ENCODE measurements at regions not wholly inside any gene's neighbourhood (a gene's known extent, or its start where the extent isn't known, plus 50 kb on each side); places are given as distances from the start of the nearest gene placed in this dataset.
"Not testable (repeated sequence)": the region's sequence is repeated elsewhere in the genome, so short reads cannot be mapped to it uniquely, and the experiment has no call there.

DNA sequence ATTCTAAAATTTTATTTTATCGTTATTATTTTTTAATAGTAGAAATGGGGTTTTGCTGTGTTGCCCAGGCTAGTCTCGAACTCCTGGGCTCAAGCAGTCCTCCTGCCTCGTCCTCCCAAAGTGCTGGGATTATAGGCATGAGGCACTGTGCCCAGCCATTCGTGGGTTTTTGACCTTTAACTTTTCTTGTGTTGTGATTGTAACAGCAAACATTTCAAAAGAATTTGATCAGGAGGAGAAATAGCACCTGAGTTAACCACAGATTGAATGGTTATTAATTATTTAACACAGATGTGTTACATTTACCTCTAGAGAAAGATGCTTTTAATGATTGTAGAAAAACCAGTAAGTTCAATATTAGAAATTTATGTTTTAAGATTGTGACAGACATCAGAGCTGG lies 132.0 kb downstream of the HAUS1 start:
- no peak overlapping the region for H3K9ac ChIP-seq (ENCODE audit: low read length)
- no peak overlapping the region for H3K4me3 ChIP-seq (ENCODE audit: low read length)
- H3K27ac ChIP-seq (ENCODE audit: low read length), result no peak overlapping the region
- H3K9me3 ChIP-seq (ENCODE audit: control insufficient read depth, low read depth, low read length), result no peaks in the 10 kb centered on the region
- no peaks in the 10 kb centered on the region for H3K36me3 ChIP-seq (ENCODE audit: control insufficient read depth, low read depth, low read length)
- H3K4me1 ChIP-seq (ENCODE audit: control insufficient read depth, low read depth, low read length), result no peaks in the 10 kb centered on the region
- H3K27me3 ChIP-seq (ENCODE audit: control insufficient read depth, insufficient read depth, low read length), result no peaks in the 10 kb centered on the region

GRCh38 chr18:46237891-46238290 lies 133.7 kb downstream of the HAUS1 start:
- Histone ChIP-seq H3K9me3 (ENCODE audit: control insufficient read depth, low read depth, low read length) (no peaks in the 10 kb centered on the region), H3K4me3 (ENCODE audit: low read length) (no peak overlapping the region), H3K27me3 (ENCODE audit: control insufficient read depth, insufficient read depth, low read length) (no peaks in the 10 kb centered on the region), H3K36me3 (ENCODE audit: control insufficient read depth, low read depth, low read length) (no peaks in the 10 kb centered on the region), H3K4me1 (ENCODE audit: control insufficient read depth, low read depth, low read length) (no peaks in the 10 kb centered on the region), H3K27ac (ENCODE audit: low read length) (no peak overlapping the region), H3K9ac (ENCODE audit: low read length) (no peak overlapping the region)

GRCh38 chr18:46239549-46239948 lies 135.4 kb downstream of the HAUS1 start:
- Histone ChIP-seq H3K9ac (ENCODE audit: low read length) (no peak overlapping the region), H3K36me3 (ENCODE audit: control insufficient read depth, low read depth, low read length) (no peaks in the 10 kb centered on the region), H3K27me3 (ENCODE audit: control insufficient read depth, insufficient read depth, low read length) (no peaks in the 10 kb centered on the region), H3K4me3 (ENCODE audit: low read length) (no peak overlapping the region), H3K9me3 (ENCODE audit: control insufficient read depth, low read depth, low read length) (no peaks in the 10 kb centered on the region), H3K4me1 (ENCODE audit: control insufficient read depth, low read depth, low read length) (no peaks in the 10 kb centered on the region), H3K27ac (ENCODE audit: low read length) (no peak overlapping the region)

- Histone ChIP-seq H3K36me3 (ENCODE audit: control insufficient read depth, low read depth, low read length) (no peaks in the 10 kb centered on the region), H3K9ac (ENCODE audit: low read length) (no peak overlapping the region), H3K27ac (ENCODE audit: low read length) (no peak overlapping the region)
Measured at GRCh38 chr18:46239998-46240397, 135.8 kb downstream of the HAUS1 start.

GRCh38 chr18:46241393-46241792 lies 137.2 kb downstream of the HAUS1 start:
- not testable (repeated sequence) for H3K4me1 ChIP-seq (ENCODE audit: control insufficient read depth, low read depth, low read length); H3K27me3 ChIP-seq (ENCODE audit: control insufficient read depth, insufficient read depth, low read length); H3K4me3 ChIP-seq (ENCODE audit: low read length); H3K9me3 ChIP-seq (ENCODE audit: control insufficient read depth, low read depth, low read length); H3K36me3 ChIP-seq (ENCODE audit: control insufficient read depth, low read depth, low read length); H3K27ac ChIP-seq (ENCODE audit: low read length); H3K9ac ChIP-seq (ENCODE audit: low read length)

More at GRCh38 chr18:46239998-46240397, 135.8 kb downstream of the HAUS1 start:
- no peaks in the 10 kb centered on the region for H3K27me3 ChIP-seq (ENCODE audit: control insufficient read depth, insufficient read depth, low read length)
- H3K9me3 ChIP-seq (ENCODE audit: control insufficient read depth, low read depth, low read length), result no peaks in the 10 kb centered on the region
- H3K4me1 ChIP-seq (ENCODE audit: control insufficient read depth, low read depth, low read length), result no peaks in the 10 kb centered on the region
- H3K4me3 ChIP-seq (ENCODE audit: low read length), result no peak overlapping the region

- H3K9ac ChIP-seq (ENCODE audit: low read length), result no peak overlapping the region
- H3K4me3 ChIP-seq (ENCODE audit: low read length), result no peak overlapping the region
- no peaks in the 10 kb centered on the region for H3K27me3 ChIP-seq (ENCODE audit: control insufficient read depth, insufficient read depth, low read length)
- no peak overlapping the region for H3K27ac ChIP-seq (ENCODE audit: low read length)
- no peaks in the 10 kb centered on the region for H3K4me1 ChIP-seq (ENCODE audit: control insufficient read depth, low read depth, low read length)
- H3K9me3 ChIP-seq (ENCODE audit: control insufficient read depth, low read depth, low read length), result no peaks in the 10 kb centered on the region
- no peaks in the 10 kb centered on the region for H3K36me3 ChIP-seq (ENCODE audit: control insufficient read depth, low read depth, low read length)
Measured at GRCh38 chr18:46242183-46242582, 138.0 kb downstream of the HAUS1 start.

- Histone ChIP-seq H3K4me1 (ENCODE audit: control insufficient read depth, low read depth, low read length) (no peaks in the 10 kb centered on the region), H3K27me3 (ENCODE audit: control insufficient read depth, insufficient read depth, low read length) (no peaks in the 10 kb centered on the region), H3K27ac (ENCODE audit: low read length) (no peak overlapping the region), H3K4me3 (ENCODE audit: low read length) (no peak overlapping the region), H3K9me3 (ENCODE audit: control insufficient read depth, low read depth, low read length) (no peaks in the 10 kb centered on the region), H3K36me3 (ENCODE audit: control insufficient read depth, low read depth, low read length) (no peaks in the 10 kb centered on the region), H3K9ac (ENCODE audit: low read length) (no peak overlapping the region)
Measured at GRCh38 chr18:46243095-46243494, 138.9 kb downstream of the HAUS1 start.

- Histone ChIP-seq H3K27ac (ENCODE audit: low read length) (no peak overlapping the region), H3K4me3 (ENCODE audit: low read length) (no peak overlapping the region), H3K27me3 (ENCODE audit: control insufficient read depth, insufficient read depth, low read length) (no peaks in the 10 kb centered on the region), H3K9me3 (ENCODE audit: control insufficient read depth, low read depth, low read length) (no peaks in the 10 kb centered on the region), H3K9ac (ENCODE audit: low read length) (no peak overlapping the region), H3K4me1 (ENCODE audit: control insufficient read depth, low read depth, low read length) (no peaks in the 10 kb centered on the region), H3K36me3 (ENCODE audit: control insufficient read depth, low read depth, low read length) (no peaks in the 10 kb centered on the region)
Measured at GRCh38 chr18:46243673-46244072, 139.5 kb downstream of the HAUS1 start.

DNA sequence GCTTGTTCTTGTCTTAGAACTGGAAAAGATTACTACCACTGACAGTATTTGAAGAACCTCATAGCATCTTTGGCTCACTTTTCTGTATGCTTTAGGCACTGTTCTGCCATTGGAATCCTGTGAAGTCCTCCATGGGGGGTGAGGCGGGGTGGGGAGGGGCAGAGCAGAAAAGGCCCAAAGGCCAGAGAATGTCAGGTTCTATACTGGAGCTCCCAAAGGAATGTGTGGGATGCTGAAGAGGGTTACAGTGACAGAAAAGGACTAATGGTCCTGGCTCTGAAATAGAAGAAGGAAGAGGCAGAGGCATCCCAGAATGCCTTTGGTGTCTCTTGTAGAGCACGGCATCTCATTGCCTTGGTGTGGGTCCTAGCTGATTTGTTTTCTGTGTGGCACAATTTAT lies 141.9 kb downstream of the HAUS1 start:
- Histone ChIP-seq H3K4me3 (ENCODE audit: low read length) (no peak overlapping the region), H3K4me1 (ENCODE audit: control insufficient read depth, low read depth, low read length) (peaks cover 9% of the 10 kb centered on the region)

GRCh38 chr18:46247942-46248341 lies 143.8 kb downstream of the HAUS1 start:
- Histone ChIP-seq H3K36me3 (ENCODE audit: control insufficient read depth, low read depth, low read length) (no peaks in the 10 kb centered on the region), H3K4me1 (ENCODE audit: control insufficient read depth, low read depth, low read length) (peaks cover 9% of the 10 kb centered on the region), H3K4me3 (ENCODE audit: low read length) (no peak overlapping the region), H3K27ac (ENCODE audit: low read length) (no peak overlapping the region), H3K27me3 (ENCODE audit: control insufficient read depth, insufficient read depth, low read length) (no peaks in the 10 kb centered on the region), H3K9ac (ENCODE audit: low read length) (no peak overlapping the region), H3K9me3 (ENCODE audit: control insufficient read depth, low read depth, low read length) (no peaks in the 10 kb centered on the region)

More for the DNA sequence above, 141.9 kb downstream of the HAUS1 start:
- no peaks in the 10 kb centered on the region for H3K9me3 ChIP-seq (ENCODE audit: control insufficient read depth, low read depth, low read length)
- no peaks in the 10 kb centered on the region for H3K27me3 ChIP-seq (ENCODE audit: control insufficient read depth, insufficient read depth, low read length)
- no peak overlapping the region for H3K9ac ChIP-seq (ENCODE audit: low read length)
- no peaks in the 10 kb centered on the region for H3K36me3 ChIP-seq (ENCODE audit: control insufficient read depth, low read depth, low read length)
- no peak overlapping the region for H3K27ac ChIP-seq (ENCODE audit: low read length)

GRCh38 chr18:46250084-46250811 lies 146.1 kb downstream of the HAUS1 start:
- Histone ChIP-seq H3K9ac (ENCODE audit: low read length) (no peak overlapping the region), H3K27me3 (ENCODE audit: control insufficient read depth, insufficient read depth, low read length) (no peaks in the 10 kb centered on the region), H3K27ac (ENCODE audit: low read length) (no peak overlapping the region), H3K4me3 (ENCODE audit: low read length) (no peak overlapping the region), H3K36me3 (ENCODE audit: control insufficient read depth, low read depth, low read length) (no peaks in the 10 kb centered on the region), H3K9me3 (ENCODE audit: control insufficient read depth, low read depth, low read length) (no peaks in the 10 kb centered on the region), H3K4me1 (ENCODE audit: control insufficient read depth, low read depth, low read length) (peaks cover 9% of the 10 kb centered on the region)

DNA sequence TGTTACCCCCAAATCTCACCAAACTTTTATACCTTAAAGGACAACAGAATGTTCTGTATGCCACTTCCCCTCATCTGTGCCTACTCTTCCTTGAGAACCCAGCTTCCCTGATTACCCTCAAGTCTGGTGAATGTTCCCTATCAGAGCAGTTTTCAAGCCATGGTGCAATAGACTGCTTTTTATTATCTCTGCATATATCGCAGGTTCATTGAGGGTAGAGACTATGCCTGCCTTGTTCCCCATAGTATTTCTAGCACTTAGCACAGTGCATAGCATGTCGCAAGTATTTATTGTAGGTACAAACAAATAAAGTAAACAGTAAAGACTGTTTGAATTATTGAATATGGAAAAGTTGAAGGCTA lies 146.6 kb downstream of the HAUS1 start:
- H3K36me3 ChIP-seq (ENCODE audit: control insufficient read depth, low read depth, low read length), result no peaks in the 10 kb centered on the region
- no peak overlapping the region for H3K9ac ChIP-seq (ENCODE audit: low read length)
- peaks cover 9% of the 10 kb centered on the region for H3K4me1 ChIP-seq (ENCODE audit: control insufficient read depth, low read depth, low read length)
- no peaks in the 10 kb centered on the region for H3K27me3 ChIP-seq (ENCODE audit: control insufficient read depth, insufficient read depth, low read length)
- H3K4me3 ChIP-seq (ENCODE audit: low read length), result no peak overlapping the region
- no peak overlapping the region for H3K27ac ChIP-seq (ENCODE audit: low read length)
- no peaks in the 10 kb centered on the region for H3K9me3 ChIP-seq (ENCODE audit: control insufficient read depth, low read depth, low read length)
